GM23338 (cell line): ENCODE measurements at regions not wholly inside any gene's neighbourhood (a gene's known extent, or its start where the extent isn't known, plus 50 kb on each side); places are given as distances from the start of the nearest gene placed in this dataset.

Source experiments
- ATAC-seq: fragments of 200-7000 bp; cut with Tn5 transposase; 3 replicates; pipeline ENCODE4 v1.9.1; 2020
- DNase-seq: peaks from one replicate; pipeline ENCODE4 v3.0.0-alpha.2; 2015; ENCODE audit warnings: low spot score
- H2AFZ ChIP-seq: fragments of 200-600 bp; sonication (generic); 2 replicates; pipeline ENCODE4 v1.8.0; 2016; ENCODE audit warnings: antibody characterized with exemption, mild to moderate bottlenecking, moderate library complexity
- H3F3A ChIP-seq: fragments of 200-600 bp; sonication (generic); replicated peaks from 2 replicates; pipeline ENCODE4 v1.8.0; 2017; ENCODE audit warnings: antibody characterized with exemption, mixed run types, low read depth
- H3K27ac ChIP-seq: fragments of 200-600 bp; sonication (generic); 2 replicates; pipeline ENCODE4 v1.6.1; 2016; ENCODE audit warnings: low read depth
- H3K27me3 ChIP-seq: fragments of 200-600 bp; sonication (generic); 2 replicates; pipeline ENCODE4 v1.8.0; 2016; ENCODE audit warnings: mild to moderate bottlenecking, mixed run types, moderate library complexity; ENCODE audit not compliant: insufficient read depth
- H3K36me3 ChIP-seq: fragments of 200-600 bp; sonication (generic); 2 replicates; pipeline ENCODE4 v1.8.0; 2016; ENCODE audit warnings: mild to moderate bottlenecking; ENCODE audit not compliant: insufficient read depth
- H3K4me1 ChIP-seq: fragments of 200-600 bp; sonication (generic); 2 replicates; pipeline ENCODE4 v1.8.0; 2016; ENCODE audit warnings: mild to moderate bottlenecking, moderate library complexity; ENCODE audit not compliant: insufficient read depth
- H3K4me2 ChIP-seq: fragments of 200-600 bp; sonication (generic); 2 replicates; pipeline ENCODE4 v1.7.1; 2017; ENCODE audit warnings: mixed run types
- H3K4me3 ChIP-seq: fragments of 200-600 bp; sonication (generic); 2 replicates; pipeline ENCODE4 v1.6.1; 2016; ENCODE audit warnings: mixed run types
- H3K79me2 ChIP-seq: fragments of 200-600 bp; sonication (generic); replicated peaks from 2 replicates; pipeline ENCODE4 v1.8.0; 2017; ENCODE audit warnings: mild to moderate bottlenecking; ENCODE audit not compliant: insufficient read depth
- H3K9me2 ChIP-seq: fragments of 200-600 bp; sonication (generic); 2 replicates; pipeline ENCODE4 v1.8.0; 2017; ENCODE audit not compliant: insufficient read depth
- H4K20me1 ChIP-seq: fragments of 200-600 bp; sonication (generic); replicated peaks from 2 replicates; pipeline ENCODE4 v1.8.0; 2017; ENCODE audit warnings: mild to moderate bottlenecking; ENCODE audit not compliant: insufficient read depth
- H3K27ac Mint-ChIP-seq: 2 replicates; pipeline ENCODE4 v1.8.0; 2020; ENCODE audit warnings: inconsistent platforms, mild to moderate bottlenecking, moderate library complexity, mixed read lengths
- H3K27me3 Mint-ChIP-seq: 3 replicates; pipeline ENCODE4 v1.8.0; 2022; ENCODE audit warnings: low read depth, mild to moderate bottlenecking, moderate library complexity, mixed read lengths, inconsistent platforms; ENCODE audit not compliant: insufficient read depth, poor library complexity
- H3K36me3 Mint-ChIP-seq: 3 replicates; pipeline ENCODE4 v1.8.0; 2021; ENCODE audit warnings: low read depth, mild to moderate bottlenecking, inconsistent platforms, moderate library complexity, mixed read lengths
- H3K4me1 Mint-ChIP-seq: 3 replicates; pipeline ENCODE4 v1.8.0; 2020; ENCODE audit warnings: mild to moderate bottlenecking, inconsistent platforms, mixed read lengths
- H3K4me3 Mint-ChIP-seq: 3 replicates; pipeline ENCODE4 v1.8.0; 2021; ENCODE audit warnings: moderate library complexity, mild to moderate bottlenecking, inconsistent platforms, mixed read lengths
- H3K9me3 Mint-ChIP-seq: 3 replicates; pipeline ENCODE4 v1.8.0; 2020; ENCODE audit warnings: moderate library complexity, mild to moderate bottlenecking, inconsistent platforms, mixed read lengths
- CREB1 ChIP-seq: fragments of 250-450 bp; sonication (Bioruptor Pico); IDR thresholded peaks from 2 replicates; pipeline ENCODE4 v1.5.0; 2020; ENCODE audit warnings: low read depth, mild to moderate bottlenecking, moderate library complexity
- CTCF ChIP-seq, 2 experiments: fragments of 200-600 bp in 1 of 2; sonication (generic) in 1 of 2; conservative IDR thresholded peaks; 2 replicates each; pipeline versions ENCODE4 v1.5.1 to v1.6.1; 2016 to 2017; ENCODE audit warnings: antibody characterized with exemption in 2 of 2, low read depth in 2 of 2, mild to moderate bottlenecking in 2 of 2, moderate library complexity in 1 of 2
- ETS1 ChIP-seq: IDR thresholded peaks from 2 replicates; pipeline ENCODE4 v1.6.1; 2016; ENCODE audit warnings: antibody characterized with exemption
- EZH2 ChIP-seq: fragments of 200-600 bp; sonication (generic); IDR thresholded peaks from one replicate; pipeline ENCODE4 v1.8.0; 2017; ENCODE audit warnings: antibody characterized with exemption, mild to moderate bottlenecking, low read depth; ENCODE audit not compliant: unreplicated experiment
- EZH2phosphoT487 ChIP-seq: fragments of 200-600 bp; sonication (generic); IDR thresholded peaks from one replicate; pipeline ENCODE4 v1.8.1; 2018; ENCODE audit warnings: antibody characterized with exemption; ENCODE audit not compliant: unreplicated experiment
- JUNB ChIP-seq: IDR thresholded peaks from one replicate; pipeline ENCODE4 v1.6.1; 2016; ENCODE audit warnings: antibody characterized with exemption; ENCODE audit not compliant: unreplicated experiment
- NANOG ChIP-seq: IDR thresholded peaks from 2 replicates; pipeline ENCODE4 v1.6.1; 2016; ENCODE audit warnings: antibody characterized with exemption, borderline replicate concordance
- POLR2AphosphoS5 ChIP-seq: IDR thresholded peaks from 2 replicates; pipeline ENCODE4 v1.6.1; 2016; ENCODE audit warnings: antibody characterized with exemption, low read depth
- REST ChIP-seq: IDR thresholded peaks from one replicate; pipeline ENCODE4 v1.6.1; 2018; ENCODE audit warnings: antibody characterized with exemption; ENCODE audit not compliant: unreplicated experiment
- STAT1 ChIP-seq: IDR thresholded peaks from one replicate; pipeline ENCODE4 v1.6.1; 2016; ENCODE audit warnings: antibody characterized with exemption; ENCODE audit not compliant: unreplicated experiment
- ZNF114 ChIP-seq: fragments of 250-450 bp; sonication (Bioruptor Pico); IDR thresholded peaks from 2 replicates; pipeline ENCODE4 v1.5.0; 2020; ENCODE audit warnings: mild to moderate bottlenecking, moderate library complexity
- ZNF331 ChIP-seq: fragments of 250-450 bp; sonication (Bioruptor Pico); IDR thresholded peaks from 2 replicates; pipeline ENCODE4 v1.5.0; 2020; ENCODE audit warnings: low read depth, mild to moderate bottlenecking, moderate library complexity
- ZNF462 ChIP-seq: fragments of 250-450 bp; sonication (Bioruptor Pico); IDR thresholded peaks from 2 replicates; pipeline ENCODE4 v1.5.0; 2020; ENCODE audit warnings: mild to moderate bottlenecking, moderate library complexity

GRCh38 chr4:138875891-138876608, 139.5 kb upstream of the NOCT start:
- DNase-seq (no peak), ATAC-seq (no peak)
- H3K27ac ChIP-seq = no peak overlapping the region
- H3K9me3 Mint-ChIP-seq = peaks cover 6% of the 10 kb centered on the region; the same call in 2 of the 3 replicates
- H3F3A ChIP-seq = no peaks in the 10 kb centered on the region
- no peaks in the 10 kb centered on the region for H3K79me2 ChIP-seq
- H3K27me3 Mint-ChIP-seq = no peaks in the 10 kb centered on the region
- TF ChIP-seq JUNB = no peak
- no peak for TF ChIP-seq EZH2phosphoT487
- no peak for TF ChIP-seq ZNF462 (CRISPR knock-in tag)
- TF ChIP-seq NANOG = no peak
- no peak for TF ChIP-seq CREB1
- TF ChIP-seq ZNF331 = no peak
- TF ChIP-seq ZNF114 (CRISPR knock-in tag) = no peak
- no peak for TF ChIP-seq POLR2AphosphoS5
- no peak for TF ChIP-seq CTCF (conservative IDR thresholded peaks at IDR 0.05; ENCODE audit: low read depth in 2 of 2)
- TF ChIP-seq ETS1 = no peak
- no peak for TF ChIP-seq REST
- TF ChIP-seq EZH2 = no peak
- TF ChIP-seq STAT1 = no peak
- H3K9me2 ChIP-seq = no peaks in the 10 kb centered on the region
- no peak overlapping the region for H3K4me3 ChIP-seq
- no peak overlapping the region for H3K4me2 ChIP-seq
- no peaks in the 10 kb centered on the region for H3K36me3 ChIP-seq
- H3K4me1 Mint-ChIP-seq = peaks cover 6% of the 10 kb centered on the region
- H3K4me1 ChIP-seq = peaks cover 3% of the 10 kb centered on the region; the same call in 1 of the 2 replicates
- no peak overlapping the region for H3K4me3 Mint-ChIP-seq
- H4K20me1 ChIP-seq = no peaks in the 10 kb centered on the region; the same call in 1 of the 2 replicates
- H3K27me3 ChIP-seq = no peaks in the 10 kb centered on the region
- peak overlapping the region; percentile 24 for H2AFZ ChIP-seq
- H3K27ac Mint-ChIP-seq = no peak overlapping the region
- 0 out of 3 replicates have a peak, but pooled peaks cover 2% of the 10 kb centered on the region for H3K36me3 Mint-ChIP-seq
